ENCODE measurements at regions not wholly inside any gene's neighbourhood (a gene's known extent, or its start where the extent isn't known, plus 50 kb on each side); places are given as distances from the start of the nearest gene placed in this dataset.
"Not testable (repeated sequence)": the region's sequence is repeated elsewhere in the genome, so short reads cannot be mapped to it uniquely, and the experiment has no call there.

GRCh38 chr13:73323615-73324014 lies 264.8 kb downstream of the KLF5 start:
- no peak for DNase-seq

GRCh38 chr13:73321043-73321442 lies 262.2 kb downstream of the KLF5 start:
- no peak for DNase-seq

- DNase-seq = no peak
Observed at GRCh38 chr13:73317140-73317539, 258.3 kb downstream of the KLF5 start.

GRCh38 chr13:73310366-73310765 lies 251.6 kb downstream of the KLF5 start:
- DNase-seq = no peak

- DNase-seq = peak; percentile 51
Observed at GRCh38 chr13:73307481-73307880, 248.7 kb downstream of the KLF5 start.

GRCh38 chr13:73306688-73307087 lies 247.9 kb downstream of the KLF5 start:
- DNase-seq = no peak

- DNase-seq = no peak
Observed at GRCh38 chr13:73304442-73304841, 245.6 kb downstream of the KLF5 start.

- peak; percentile 44 for DNase-seq
Observed at GRCh38 chr13:73303851-73304250, 245.0 kb downstream of the KLF5 start.

- not testable (repeated sequence) for DNase-seq
Observed at GRCh38 chr13:73301622-73302021, 242.8 kb downstream of the KLF5 start.

GRCh38 chr13:73300718-73301425 lies 242.1 kb downstream of the KLF5 start:
- no peak for DNase-seq

- no peak for DNase-seq
Observed at GRCh38 chr13:73299787-73300186, 241.0 kb downstream of the KLF5 start.

- no peak for DNase-seq
Observed at GRCh38 chr13:73293913-73294523, 235.2 kb downstream of the KLF5 start.

- no peak for DNase-seq
Observed at GRCh38 chr13:73292127-73292526, 233.3 kb downstream of the KLF5 start.

- no peak for DNase-seq
Observed at GRCh38 chr13:73290844-73291243, 232.0 kb downstream of the KLF5 start.

- DNase-seq = no peak
Observed at GRCh38 chr13:73288596-73288995, 229.8 kb downstream of the KLF5 start.

GRCh38 chr13:73287831-73288230 lies 229.0 kb downstream of the KLF5 start:
- no peak for DNase-seq

- DNase-seq = no peak
Observed at GRCh38 chr13:73286942-73287620, 228.3 kb downstream of the KLF5 start.

- DNase-seq = no peak
Observed at GRCh38 chr13:73286177-73286576, 227.4 kb downstream of the KLF5 start.

GRCh38 chr13:73284081-73284874 lies 225.5 kb downstream of the KLF5 start:
- no peak for DNase-seq

GRCh38 chr13:73283636-73284035 lies 224.8 kb downstream of the KLF5 start:
- no peak for DNase-seq

GRCh38 chr13:73281746-73282145 lies 222.9 kb downstream of the KLF5 start:
- DNase-seq = no peak

- DNase-seq = no peak
Observed at GRCh38 chr13:73278186-73278585, 219.4 kb downstream of the KLF5 start.

GRCh38 chr13:73275163-73275562 lies 216.4 kb downstream of the KLF5 start:
- no peak for DNase-seq
